Right ventricle myocardium superior (tissue), 1 donor: ENCODE measurements at regions not wholly inside any gene's neighbourhood (a gene's known extent, or its start where the extent isn't known, plus 50 kb on each side); places are given as distances from the start of the nearest gene placed in this dataset.
"Not testable (repeated sequence)": the region's sequence is repeated elsewhere in the genome, so short reads cannot be mapped to it uniquely, and the experiment has no call there.

Source experiments
- ATAC-seq: fragments of 200-7000 bp; cut with Tn5 transposase; one replicate; pipeline ENCODE4 v1.9.1; 2020; ENCODE audit warnings: mild to moderate bottlenecking; ENCODE audit not compliant: poor library complexity
- DNase-seq: peaks from one replicate; pipeline ENCODE4 v3.0.0-alpha.2; 2020
- intact Hi-C: fragments of 100-400 bp; cut with DNase I; formaldehyde crosslinking; loops from one replicate; pipeline ENCODE4 v1.11.2; 2022
- donor health status: DM: no; HTN: yes; CAD: no; lungs with severe emphysema.

DNA sequence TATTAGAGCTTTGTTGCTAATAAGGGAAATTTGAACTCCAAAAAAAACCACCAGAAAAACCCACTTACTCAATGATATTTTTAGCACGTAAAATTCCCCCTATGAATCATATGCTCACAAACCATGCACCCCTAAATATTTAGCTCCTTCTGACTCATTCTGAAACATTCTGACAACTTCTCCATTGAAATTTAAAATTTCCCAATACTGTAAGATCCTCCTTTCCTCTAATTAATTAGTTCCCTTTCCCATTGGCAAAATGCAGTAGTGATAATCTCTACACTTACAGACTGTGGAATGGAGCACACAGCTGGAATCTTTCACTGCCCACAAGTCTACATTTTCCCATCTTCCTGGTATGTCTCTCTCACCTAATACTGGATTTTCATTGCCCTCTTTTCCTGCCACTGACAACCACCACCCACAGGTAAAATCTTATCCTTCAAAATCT is 215.8 kb upstream of the ACVR2A start:
- intact Hi-C loops, result no loop called here
- ATAC-seq (no peak), DNase-seq (no peak)

DNA sequence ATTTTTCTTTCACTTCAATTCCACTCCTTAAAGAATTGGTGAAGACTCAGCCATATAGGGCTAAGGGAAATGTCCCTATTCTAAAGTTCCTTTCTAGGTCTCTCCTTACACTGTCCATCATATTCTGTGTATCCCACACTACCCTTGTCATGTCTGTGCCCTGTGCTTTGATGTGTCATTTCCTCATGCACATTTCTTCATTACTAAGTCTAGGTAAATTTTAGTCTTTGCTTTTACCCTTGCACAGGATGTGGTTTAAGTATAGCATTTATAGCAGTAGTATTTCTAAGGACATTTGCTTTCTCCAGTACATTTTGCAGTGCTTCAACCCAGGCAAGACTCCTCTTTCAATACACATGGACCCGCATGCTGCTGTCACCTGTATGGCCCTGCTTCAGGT is 221.5 kb upstream of the ACVR2A start:
- ATAC-seq (no peak), DNase-seq (no peak)
- intact Hi-C loops, result no loop called here

DNA sequence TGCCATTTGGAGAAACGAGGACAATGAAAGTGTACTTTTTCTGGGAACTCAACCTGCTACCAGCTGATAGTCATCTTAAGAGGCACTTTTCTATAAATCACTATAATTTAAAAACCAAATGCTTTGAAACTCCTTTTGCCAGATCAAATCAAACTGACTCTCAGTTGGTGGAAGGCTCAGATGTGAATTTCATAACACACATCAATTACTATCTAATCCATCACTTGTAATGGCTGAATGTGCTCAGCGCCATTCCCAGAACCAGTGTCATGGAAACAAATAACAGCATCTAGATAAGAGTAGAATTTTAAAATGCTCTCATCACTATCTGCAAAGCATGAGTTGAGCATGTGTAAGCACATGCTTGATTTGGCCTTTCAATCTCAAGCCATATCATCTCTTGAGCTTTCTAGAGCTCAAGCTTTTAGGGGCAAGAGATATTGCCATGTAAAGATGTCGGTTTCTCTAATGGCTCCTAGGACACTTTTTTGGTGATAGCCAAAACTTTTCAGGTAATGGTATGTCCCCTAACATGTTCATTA is 223.1 kb upstream of the ACVR2A start:
- intact Hi-C loops, result no loop called here
- DNase-seq (no peak), ATAC-seq (no peak)

GRCh38 chr2:147619808-147620207 is 225.0 kb upstream of the ACVR2A start:
- ATAC-seq (no peak), DNase-seq (no peak)
- intact Hi-C loops, result no loop called here

GRCh38 chr2:147615726-147616125 is 229.1 kb upstream of the ACVR2A start:
- intact Hi-C loops, result no loop called here
- no peak for DNase-seq
- ATAC-seq, result no peak

DNA sequence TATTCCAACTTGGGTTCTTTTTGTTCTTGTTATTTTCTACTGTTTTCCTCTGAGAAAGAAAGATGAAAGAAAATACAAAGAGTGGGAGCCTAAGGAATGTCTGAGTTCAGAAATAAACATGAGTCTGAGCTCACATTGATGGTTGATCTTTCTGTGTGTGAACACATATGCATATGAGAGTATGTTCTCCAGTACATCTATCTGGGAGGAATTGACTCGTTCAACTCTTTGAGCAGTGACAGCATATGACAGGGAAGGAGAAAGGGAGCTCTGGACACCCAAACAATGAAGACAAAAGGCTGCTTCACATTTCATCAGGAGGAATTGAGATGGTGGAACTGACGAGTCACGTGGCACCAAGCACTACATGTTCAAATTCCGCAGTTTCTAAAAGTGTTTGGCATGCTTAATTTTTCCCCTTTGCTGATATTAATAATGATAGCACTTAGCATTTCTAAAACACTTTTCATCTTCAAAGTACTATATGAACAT is 229.8 kb upstream of the ACVR2A start:
- intact Hi-C loops, result no loop called here
- no peak for ATAC-seq

DNA sequence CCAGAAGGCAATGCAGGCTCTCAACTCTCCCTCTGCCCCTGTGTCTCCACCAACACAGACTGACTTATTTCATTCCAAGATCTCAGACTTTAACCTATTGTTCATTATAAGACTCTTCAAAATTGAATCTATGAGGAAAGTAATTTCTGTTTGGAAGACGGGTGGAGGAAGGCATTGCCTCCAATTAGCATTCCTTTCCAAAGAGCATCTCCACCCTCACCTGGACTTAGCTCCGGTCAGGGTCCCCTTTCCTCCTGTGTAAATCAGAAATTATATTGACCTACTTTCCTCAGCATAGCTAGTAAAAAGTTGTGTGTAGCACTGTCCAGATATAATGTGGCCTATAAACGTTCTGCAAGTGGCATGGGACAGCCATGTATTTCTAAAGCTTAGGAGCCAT is 230.4 kb upstream of the ACVR2A start:
- intact Hi-C loops, result no loop called here
- ATAC-seq (no peak), DNase-seq (no peak)

More for the DNA sequence above, 229.8 kb upstream of the ACVR2A start:
- DNase-seq, result no peak

GRCh38 chr2:147610496-147611040 is 234.3 kb upstream of the ACVR2A start:
- DNase-seq (no peak), ATAC-seq (no peak)
- intact Hi-C loops, result no loop called here

DNA sequence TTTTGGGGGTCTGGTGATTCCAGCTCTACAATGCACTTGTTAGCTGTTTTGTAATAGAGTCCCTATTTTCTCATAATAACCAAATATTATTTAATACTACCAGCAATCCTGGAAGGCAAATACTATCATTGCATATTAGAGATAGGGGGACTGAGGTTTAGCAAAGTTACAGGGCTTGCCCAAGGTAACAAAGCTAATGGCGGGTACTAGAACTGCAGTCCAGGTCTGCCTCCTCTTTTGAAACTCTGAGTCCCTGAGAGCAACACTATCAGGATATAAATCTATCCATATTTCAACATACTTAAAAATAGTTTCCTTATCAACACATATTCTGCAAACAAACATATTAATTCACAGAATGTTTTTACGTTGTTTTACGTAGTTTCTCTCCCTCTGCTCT is 235.5 kb upstream of the ACVR2A start:
- intact Hi-C loops, result no loop called here
- ATAC-seq (no peak), DNase-seq (no peak)

- DNase-seq (no peak), ATAC-seq (no peak)
- intact Hi-C loops, result no loop called here
Measured at GRCh38 chr2:147607379-147607778, 237.4 kb upstream of the ACVR2A start.

- intact Hi-C loops, result no loop called here
- no peak for DNase-seq
- no peak for ATAC-seq
Measured at GRCh38 chr2:147603876-147604275, 241.0 kb upstream of the ACVR2A start.

- ATAC-seq (no peak), DNase-seq (no peak)
- intact Hi-C loops, result no loop called here
Measured at GRCh38 chr2:147603447-147603846, 241.4 kb upstream of the ACVR2A start.

GRCh38 chr2:147600646-147601045 is 244.2 kb upstream of the ACVR2A start:
- ATAC-seq (no peak), DNase-seq (no peak)
- intact Hi-C loops, result no loop called here

DNA sequence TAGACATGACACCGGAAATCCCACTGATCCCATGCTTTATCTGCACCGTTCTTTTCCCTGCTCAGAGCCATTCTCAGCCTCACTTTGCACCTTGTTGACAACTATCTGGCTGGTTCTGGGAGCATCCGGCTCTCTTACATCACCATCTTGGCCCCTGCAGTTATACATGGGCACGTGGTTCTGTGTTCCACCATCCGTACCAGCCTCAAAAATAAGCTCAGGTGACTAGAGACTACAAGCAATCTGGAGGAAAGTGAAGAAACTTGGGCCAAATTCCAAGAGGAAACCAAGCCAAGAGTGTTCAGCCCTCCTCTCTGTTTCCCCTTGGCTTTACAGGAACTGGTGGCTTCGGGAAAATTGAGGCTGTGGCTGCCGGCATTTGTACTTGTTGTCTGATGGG is 244.6 kb upstream of the ACVR2A start:
- DNase-seq, result no peak
- ATAC-seq, result no peak
- intact Hi-C loops, result no loop called here

DNA sequence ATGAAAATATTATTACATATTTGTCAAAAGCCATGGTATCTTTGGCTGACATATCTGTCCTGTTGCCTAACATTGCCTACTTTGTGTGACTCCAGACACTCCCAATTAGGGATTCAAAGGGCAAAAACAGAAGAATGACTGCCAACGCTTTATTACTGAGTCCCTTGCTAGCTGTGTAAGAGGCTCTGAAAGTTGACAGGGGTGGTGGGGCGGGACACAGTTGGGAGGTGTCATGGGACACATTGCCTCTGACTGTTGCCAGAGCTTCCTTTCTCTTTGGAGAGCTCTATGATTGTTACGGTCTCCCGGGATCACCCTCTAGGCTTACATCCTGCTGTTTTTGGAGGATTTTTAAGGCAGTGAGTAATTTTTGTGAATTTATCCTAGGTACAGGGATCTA is 249.6 kb upstream of the ACVR2A start:
- DNase-seq, result peak; percentile 42
- intact Hi-C loops, result no loop called here
- peak; percentile 63 for ATAC-seq

DNA sequence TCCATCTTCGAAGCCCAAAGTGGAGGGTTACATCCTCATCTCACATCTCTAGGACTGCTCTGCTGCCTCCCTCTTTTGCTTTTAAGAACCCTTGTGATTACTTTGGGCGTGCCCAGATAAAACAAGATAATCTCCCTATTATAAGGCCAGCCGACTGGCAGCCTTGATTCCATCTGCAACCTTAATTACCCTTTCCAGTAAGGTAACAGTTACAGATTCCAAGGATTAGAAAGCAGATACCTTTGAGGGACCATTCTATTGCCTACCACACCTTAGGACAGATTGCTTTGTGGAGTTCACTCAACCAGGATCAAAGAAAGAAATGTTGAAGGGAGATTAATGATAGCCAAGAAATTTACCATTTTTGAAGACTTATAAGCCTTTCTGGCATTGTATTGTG is 250.8 kb upstream of the ACVR2A start:
- intact Hi-C loops, result no loop called here
- no peak for DNase-seq
- no peak for ATAC-seq

DNA sequence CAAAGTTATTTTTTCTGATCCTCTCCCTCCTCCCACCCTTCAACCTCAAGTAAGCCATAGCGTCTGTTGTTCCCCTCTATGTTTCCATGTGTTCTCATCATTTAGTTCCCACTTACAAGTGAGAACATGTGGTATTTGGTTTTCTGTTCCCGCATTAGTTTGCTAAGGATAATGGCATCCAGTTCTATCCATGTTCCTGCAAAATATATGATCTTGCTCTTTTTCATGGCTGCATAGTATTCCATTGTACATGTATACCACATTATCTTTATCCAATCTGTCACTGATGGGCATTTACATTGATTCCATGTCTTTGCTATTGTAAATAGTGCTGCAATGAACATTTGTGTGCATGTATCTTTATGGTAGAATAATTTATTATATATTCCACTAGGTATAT is 252.0 kb upstream of the ACVR2A start:
- ATAC-seq, intact Hi-C loops, DNase-seq: not testable (repeated sequence)

DNA sequence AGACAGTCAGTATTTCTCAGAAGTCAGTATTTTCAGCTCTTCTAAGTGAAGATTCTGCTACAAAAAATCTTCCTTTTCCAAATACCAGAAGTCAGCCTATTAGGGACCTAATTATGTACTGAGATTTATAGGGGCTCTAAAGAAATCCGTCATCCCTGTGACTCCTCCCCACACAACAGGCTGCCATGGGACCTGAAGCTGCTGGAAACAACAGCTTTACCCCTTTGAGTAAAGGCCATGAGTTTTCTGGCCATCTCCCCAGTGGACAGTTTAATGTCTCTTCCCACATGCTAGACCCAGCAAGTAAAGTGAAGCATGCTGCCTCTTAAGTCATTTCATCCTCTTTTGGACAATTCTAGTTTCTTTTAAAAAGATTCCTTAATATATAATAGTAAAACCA is 255.7 kb upstream of the ACVR2A start:
- DNase-seq, result no peak
- ATAC-seq, result no peak
- intact Hi-C loops, result no loop called here

DNA sequence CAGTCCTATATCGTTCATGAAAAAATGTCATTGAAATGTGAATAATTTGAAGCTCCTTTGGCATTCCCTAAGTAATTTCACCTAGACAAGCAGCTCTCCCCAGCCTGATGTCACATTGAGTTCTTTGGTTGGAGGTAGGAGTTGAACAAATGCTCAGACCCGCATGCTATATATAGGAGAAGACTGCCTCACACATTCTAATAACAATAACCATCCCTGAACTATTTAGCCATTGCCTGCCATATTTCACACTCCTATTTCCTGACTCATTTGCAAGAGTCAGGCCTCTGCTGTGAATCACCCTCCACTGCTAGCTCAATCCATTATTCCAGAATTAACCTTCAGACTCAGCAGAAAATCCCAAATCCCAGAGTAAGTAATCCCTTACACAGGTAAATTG is 256.6 kb upstream of the ACVR2A start:
- intact Hi-C loops, result no loop called here
- DNase-seq (no peak), ATAC-seq (no peak)

DNA sequence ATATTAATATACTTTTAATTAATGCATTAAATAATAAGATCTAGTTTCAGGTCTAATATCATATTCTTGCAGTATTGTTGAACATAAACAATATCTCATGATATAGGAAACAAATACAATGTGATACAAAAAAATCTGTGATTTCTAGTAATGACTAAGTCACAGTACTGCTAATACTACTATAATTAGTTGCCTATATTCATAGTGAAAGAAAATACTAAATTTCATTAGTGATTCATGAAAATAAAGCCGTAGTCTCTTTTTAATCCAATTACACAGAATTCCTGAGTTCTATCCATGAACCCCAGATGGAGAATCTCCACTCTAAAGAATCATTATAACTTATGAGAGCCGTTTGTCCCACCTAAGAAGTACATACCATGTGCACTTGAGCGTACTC is 266.3 kb upstream of the ACVR2A start:
- intact Hi-C loops, result no loop called here
- ATAC-seq (no peak), DNase-seq (no peak)

DNA sequence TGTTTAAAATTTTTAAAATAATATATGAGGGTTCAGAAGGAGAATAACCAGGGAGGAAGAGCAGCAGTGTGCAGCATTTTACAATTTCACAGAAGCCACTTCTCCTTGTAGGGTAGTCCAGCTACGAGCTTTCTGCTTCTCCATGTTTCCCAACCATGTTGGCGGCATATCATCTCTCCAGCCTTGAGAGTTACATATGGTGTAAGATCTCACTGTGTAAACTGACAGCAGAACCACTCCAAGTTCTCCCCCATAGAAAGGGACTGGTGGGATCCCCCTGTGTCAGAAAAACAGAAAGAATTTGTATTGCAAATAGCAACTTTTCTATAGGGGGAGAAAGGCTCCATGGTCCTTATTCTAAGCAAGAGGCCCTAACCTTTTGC is 266.8 kb upstream of the ACVR2A start:
- ATAC-seq (no peak), DNase-seq (no peak)
- intact Hi-C loops, result no loop called here
